Activated B cell treated with CpG ODN at 0.5 μM for 24 hours (primary cell): ENCODE measurements at regions not wholly inside any gene's neighbourhood (a gene's known extent, or its start where the extent isn't known, plus 50 kb on each side); places are given as distances from the start of the nearest gene placed in this dataset.
"Not testable (repeated sequence)": the region's sequence is repeated elsewhere in the genome, so short reads cannot be mapped to it uniquely, and the experiment has no call there.

Source experiments
- ATAC-seq: fragments of 200-7000 bp; cut with Tn5 transposase; one replicate; pipeline ENCODE4 v1.10.0; 2021; ENCODE audit warnings: low read depth, mild to moderate bottlenecking, moderate library complexity
- CTCF ChIA-PET: fragments of 350-600 bp; sonication (Branson Sonifier 250); formaldehyde crosslinking; loops from one replicate; lab custom pipeline; 2021; ENCODE audit warnings: antibody characterized with exemption; lab: Charles Lee
- POLR2A ChIA-PET: fragments of 350-600 bp; sonication (Branson Sonifier 250); formaldehyde crosslinking; loops from one replicate; lab custom pipeline; 2021; ENCODE audit warnings: antibody characterized with exemption; lab: Charles Lee
- DNase-seq: peaks from one replicate; pipeline ENCODE4 v3.0.0; 2022
- H3K27ac Mint-ChIP-seq: one replicate; pipeline ENCODE4 v1.8.0; 2020; ENCODE audit warnings: mixed read lengths
- H3K27me3 Mint-ChIP-seq: one replicate; pipeline ENCODE4 v1.8.0; 2021; ENCODE audit warnings: mixed read lengths
- H3K36me3 Mint-ChIP-seq: one replicate; pipeline ENCODE4 v1.8.0; 2021; ENCODE audit warnings: low read depth, mixed read lengths
- H3K4me1 Mint-ChIP-seq: one replicate; pipeline ENCODE4 v1.8.0; 2021; ENCODE audit warnings: mixed read lengths
- H3K4me3 Mint-ChIP-seq: one replicate; pipeline ENCODE4 v1.8.0; 2020; ENCODE audit warnings: mild to moderate bottlenecking, mixed read lengths
- H3K9me3 Mint-ChIP-seq: one replicate; pipeline ENCODE4 v1.8.0; 2020; ENCODE audit warnings: mixed read lengths
- intact Hi-C: fragments of 100-400 bp; cut with micrococcal nuclease; formaldehyde crosslinking; loops from one replicate; pipeline ENCODE4 v1.15.1; 2024
- TF ChIP-seq, protein P1 (sequence below): fragments of 200-600 bp; IDR thresholded peaks from one replicate; pipeline ENCODE4 v1.8.0; 2022; ENCODE audit warnings: antibody characterized with exemption, mild to moderate bottlenecking

DNA sequence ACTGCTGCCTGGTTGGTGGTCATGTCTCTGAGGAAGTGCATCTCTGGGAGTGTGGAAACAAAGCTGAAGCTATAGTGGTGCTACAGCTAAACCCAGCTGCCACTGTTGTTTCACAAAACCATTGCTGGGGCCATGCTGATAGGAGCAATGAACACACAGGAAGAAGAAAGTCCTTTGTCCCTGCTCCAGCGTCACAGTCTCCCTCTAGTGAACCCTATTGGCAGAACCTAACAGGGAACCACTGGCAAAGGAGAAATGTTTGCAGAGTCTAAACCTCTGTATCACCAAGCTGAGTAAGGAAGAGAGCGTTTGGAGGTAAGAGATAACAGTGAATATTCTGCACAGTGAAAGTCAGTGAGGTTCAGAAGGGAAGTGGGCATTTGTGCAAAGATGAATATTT lies 244.0 kb downstream of the YTHDC2 start:
- TF ChIP-seq, protein P1, sequence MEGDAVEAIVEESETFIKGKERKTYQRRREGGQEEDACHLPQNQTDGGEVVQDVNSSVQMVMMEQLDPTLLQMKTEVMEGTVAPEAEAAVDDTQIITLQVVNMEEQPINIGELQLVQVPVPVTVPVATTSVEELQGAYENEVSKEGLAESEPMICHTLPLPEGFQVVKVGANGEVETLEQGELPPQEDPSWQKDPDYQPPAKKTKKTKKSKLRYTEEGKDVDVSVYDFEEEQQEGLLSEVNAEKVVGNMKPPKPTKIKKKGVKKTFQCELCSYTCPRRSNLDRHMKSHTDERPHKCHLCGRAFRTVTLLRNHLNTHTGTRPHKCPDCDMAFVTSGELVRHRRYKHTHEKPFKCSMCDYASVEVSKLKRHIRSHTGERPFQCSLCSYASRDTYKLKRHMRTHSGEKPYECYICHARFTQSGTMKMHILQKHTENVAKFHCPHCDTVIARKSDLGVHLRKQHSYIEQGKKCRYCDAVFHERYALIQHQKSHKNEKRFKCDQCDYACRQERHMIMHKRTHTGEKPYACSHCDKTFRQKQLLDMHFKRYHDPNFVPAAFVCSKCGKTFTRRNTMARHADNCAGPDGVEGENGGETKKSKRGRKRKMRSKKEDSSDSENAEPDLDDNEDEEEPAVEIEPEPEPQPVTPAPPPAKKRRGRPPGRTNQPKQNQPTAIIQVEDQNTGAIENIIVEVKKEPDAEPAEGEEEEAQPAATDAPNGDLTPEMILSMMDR, result no peak
- Mint-ChIP-seq H3K4me3 (no peak overlapping the region), H3K27me3 (no peaks in the 10 kb centered on the region), H3K36me3 (no peaks in the 10 kb centered on the region), H3K9me3 (peaks cover 3% of the 10 kb centered on the region), H3K4me1 (no peaks in the 10 kb centered on the region), H3K27ac (no peak overlapping the region)
- POLR2A ChIA-PET, result no interaction called here
- no peak for ATAC-seq
- CTCF ChIA-PET, result no interaction called here
- no peak for DNase-seq
- intact Hi-C loops, result no loop called here

DNA sequence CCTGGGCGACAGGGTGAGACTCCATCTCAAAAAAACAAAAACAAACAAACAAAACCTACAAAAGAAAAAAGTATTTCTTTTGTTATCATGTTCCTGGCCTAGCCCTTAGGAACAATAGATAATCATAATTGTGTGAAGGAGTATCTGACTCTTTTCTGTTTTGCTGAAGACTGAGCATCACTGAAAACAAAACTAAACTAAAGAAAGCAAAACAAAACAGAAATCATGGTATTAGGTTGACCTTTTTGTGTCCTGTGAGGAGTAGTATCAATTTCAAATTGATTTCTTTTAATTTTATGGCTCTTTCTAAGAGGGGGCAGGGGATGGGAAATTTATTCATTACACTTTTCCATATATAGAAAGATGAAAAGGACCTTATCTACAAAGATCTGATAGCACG lies 246.0 kb downstream of the YTHDC2 start:
- Mint-ChIP-seq H3K4me3 (no peak overlapping the region), H3K9me3 (no peaks in the 10 kb centered on the region), H3K27me3 (no peaks in the 10 kb centered on the region), H3K4me1 (no peaks in the 10 kb centered on the region), H3K36me3 (no peaks in the 10 kb centered on the region), H3K27ac (no peak overlapping the region)
- intact Hi-C loops, result no loop called here
- ChIA-PET POLR2A (no interaction called here), CTCF (no interaction called here)
- ATAC-seq, result no peak
- DNase-seq, result no peak
- TF ChIP-seq, protein P1, result no peak

DNA sequence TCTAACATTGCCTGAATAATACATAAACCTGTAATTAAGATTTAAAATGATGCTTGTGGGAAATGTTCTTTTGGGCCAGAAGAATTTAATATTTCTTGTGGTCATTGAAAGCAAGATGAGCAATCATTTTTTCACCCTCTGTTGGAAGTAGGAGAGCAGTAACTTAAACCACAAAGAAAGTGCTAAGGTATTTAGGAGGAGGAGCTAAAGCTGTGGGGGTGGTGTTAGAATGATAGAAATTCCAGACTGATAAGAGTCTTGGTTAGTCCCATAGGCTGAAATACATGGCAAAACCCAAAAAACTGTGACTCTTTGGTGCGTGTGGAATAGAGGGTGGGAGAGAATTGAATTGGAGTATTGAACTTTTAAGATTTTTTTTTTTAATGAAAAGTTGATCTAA lies 247.0 kb downstream of the YTHDC2 start:
- POLR2A ChIA-PET, result no interaction called here
- intact Hi-C loops, result no loop called here
- no peaks in the 10 kb centered on the region for H3K4me1 Mint-ChIP-seq

DNA sequence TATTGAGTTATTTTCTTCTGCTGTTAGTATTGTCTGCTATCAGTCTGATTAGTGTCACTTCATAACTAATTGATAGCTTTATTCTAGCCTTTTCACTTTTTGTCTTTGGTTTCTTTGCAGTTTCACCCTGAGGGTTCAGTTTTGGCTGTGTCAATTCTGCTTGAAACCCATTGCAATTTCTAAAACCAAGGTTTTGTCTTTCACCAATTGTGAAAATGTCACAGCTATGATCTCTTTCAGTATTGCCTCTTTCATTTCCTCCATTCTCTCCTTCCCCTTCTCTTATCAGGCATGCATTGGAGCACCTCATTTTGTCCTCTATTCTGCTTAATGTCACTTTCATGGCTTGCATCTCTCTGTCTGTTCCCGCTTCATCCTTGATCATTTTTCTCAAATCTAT lies 248.1 kb downstream of the YTHDC2 start:
- ChIA-PET CTCF (no interaction called here), POLR2A (no interaction called here)
- Mint-ChIP-seq H3K27me3 (no peaks in the 10 kb centered on the region), H3K4me1 (no peaks in the 10 kb centered on the region), H3K36me3 (no peaks in the 10 kb centered on the region), H3K9me3 (peaks cover 5% of the 10 kb centered on the region), H3K4me3 (no peak overlapping the region), H3K27ac (no peak overlapping the region)
- intact Hi-C loops, result no loop called here
- ATAC-seq (no peak), DNase-seq (no peak)
- TF ChIP-seq, protein P1, result no peak

More for the DNA sequence above, 247.0 kb downstream of the YTHDC2 start:
- no peaks in the 10 kb centered on the region for H3K27me3 Mint-ChIP-seq
- CTCF ChIA-PET, result no interaction called here
- DNase-seq (no peak), ATAC-seq (no peak)
- H3K27ac Mint-ChIP-seq, result no peak overlapping the region
- H3K4me3 Mint-ChIP-seq, result no peak overlapping the region
- no peaks in the 10 kb centered on the region for H3K36me3 Mint-ChIP-seq
- TF ChIP-seq, protein P1, result no peak
- no peaks in the 10 kb centered on the region for H3K9me3 Mint-ChIP-seq

DNA sequence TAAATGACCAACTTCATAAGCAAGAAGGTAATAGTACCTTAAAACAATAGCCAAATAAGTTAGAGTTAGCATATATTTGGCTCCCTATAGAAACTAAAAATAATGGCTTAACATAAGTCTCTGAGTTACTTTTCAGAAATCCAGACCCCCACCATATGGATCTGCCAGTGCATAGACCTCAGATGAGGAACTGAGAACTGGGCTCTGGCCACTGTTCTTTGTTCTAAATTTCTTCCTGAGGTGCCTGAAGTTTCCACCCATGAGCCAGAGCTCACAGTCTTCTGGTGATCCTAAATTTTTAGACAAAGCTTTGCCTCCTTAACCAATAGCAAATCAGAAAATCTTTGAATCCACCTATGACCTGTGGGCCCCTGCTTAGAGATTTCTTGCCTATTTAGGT lies 250.9 kb downstream of the YTHDC2 start:
- no peak overlapping the region for H3K4me3 Mint-ChIP-seq
- DNase-seq (no peak), ATAC-seq (no peak)
- no peak overlapping the region for H3K27ac Mint-ChIP-seq
- POLR2A ChIA-PET, result no interaction called here
- TF ChIP-seq, protein P1, result no peak
- H3K27me3 Mint-ChIP-seq, result no peaks in the 10 kb centered on the region
- H3K9me3 Mint-ChIP-seq, result peaks cover 16% of the 10 kb centered on the region
- H3K4me1 Mint-ChIP-seq, result no peaks in the 10 kb centered on the region
- intact Hi-C loops, result no loop called here
- CTCF ChIA-PET, result no interaction called here
- no peaks in the 10 kb centered on the region for H3K36me3 Mint-ChIP-seq

DNA sequence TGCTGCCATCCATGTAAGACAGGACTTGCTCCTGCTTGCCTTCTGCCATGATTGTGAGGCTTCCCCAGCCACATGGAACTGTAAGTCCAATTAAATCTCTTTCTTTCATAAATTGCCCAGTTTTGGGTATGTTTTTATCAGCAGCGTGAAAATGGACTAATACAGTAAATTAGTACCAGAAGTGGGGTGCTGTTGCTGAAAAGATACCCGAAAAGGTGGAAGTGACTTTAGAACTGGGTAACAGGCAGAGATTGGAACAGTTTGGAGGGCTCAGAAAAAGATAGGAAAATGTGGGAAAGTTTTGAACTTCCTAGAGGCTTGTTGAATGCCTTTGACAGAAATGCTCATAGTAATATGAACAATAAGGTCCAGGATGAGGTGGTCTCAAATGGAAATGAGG lies 253.3 kb downstream of the YTHDC2 start:
- peaks cover 16% of the 10 kb centered on the region for H3K9me3 Mint-ChIP-seq
- DNase-seq, CTCF ChIA-PET, H3K4me3 Mint-ChIP-seq, POLR2A ChIA-PET, H3K27ac Mint-ChIP-seq, ATAC-seq, intact Hi-C loops, H3K36me3 Mint-ChIP-seq, H3K27me3 Mint-ChIP-seq, H3K4me1 Mint-ChIP-seq: not testable (repeated sequence)
